HG03565 (cell line): ENCODE measurements at regions not wholly inside any gene's neighbourhood (a gene's known extent, or its start where the extent isn't known, plus 50 kb on each side); places are given as distances from the start of the nearest gene placed in this dataset.
"Not testable (repeated sequence)": the region's sequence is repeated elsewhere in the genome, so short reads cannot be mapped to it uniquely, and the experiment has no call there.

Experiments
- ATAC-seq: cut with Tn5 transposase; IDR thresholded peaks from one replicate; pipeline ENCODE4 v1.9.1; 2021; ENCODE audit warnings: mild to moderate bottlenecking, moderate library complexity; ENCODE audit not compliant: unreplicated experiment

GRCh38 chr16:61195006-61195405, 841.2 kb downstream of the CDH8 start:
- ATAC-seq = no peak

- ATAC-seq = no peak
These were observed 841.7 kb downstream of the CDH8 start for GRCh38 chr16:61194573-61194972.

- no peak for ATAC-seq
These were observed 853.8 kb downstream of the CDH8 start for GRCh38 chr16:61182391-61182790.

GRCh38 chr16:61181982-61182381, 854.3 kb downstream of the CDH8 start:
- ATAC-seq = no peak

- ATAC-seq = no peak
These were observed 856.7 kb downstream of the CDH8 start for GRCh38 chr16:61179561-61179960.

GRCh38 chr16:61165797-61166196, 870.4 kb downstream of the CDH8 start:
- no peak for ATAC-seq

- no peak for ATAC-seq
These were observed 885.9 kb downstream of the CDH8 start for GRCh38 chr16:61150351-61150750.

GRCh38 chr16:61149709-61150108, 886.5 kb downstream of the CDH8 start:
- ATAC-seq = no peak

- no peak for ATAC-seq
These were observed 887.3 kb downstream of the CDH8 start for GRCh38 chr16:61148930-61149329.

GRCh38 chr16:61146429-61146828, 889.8 kb downstream of the CDH8 start:
- no peak for ATAC-seq

GRCh38 chr16:61131447-61131846, 904.8 kb downstream of the CDH8 start:
- ATAC-seq = no peak

GRCh38 chr16:61128545-61129323, 907.5 kb downstream of the CDH8 start:
- no peak for ATAC-seq

- ATAC-seq = no peak
These were observed 930.7 kb downstream of the CDH8 start for GRCh38 chr16:61105544-61105943.

- ATAC-seq = no peak
These were observed 937.7 kb downstream of the CDH8 start for GRCh38 chr16:61098505-61098904.

- ATAC-seq = not testable (repeated sequence)
These were observed 944.9 kb downstream of the CDH8 start for GRCh38 chr16:61091300-61091699.

GRCh38 chr16:61083711-61084110, 952.5 kb downstream of the CDH8 start:
- ATAC-seq = no peak

- no peak for ATAC-seq
These were observed 961.9 kb downstream of the CDH8 start for GRCh38 chr16:61074324-61074723.

- ATAC-seq = no peak
These were observed 978.6 kb downstream of the CDH8 start for GRCh38 chr16:61057635-61058034.

GRCh38 chr16:61050547-61050946, 985.7 kb downstream of the CDH8 start:
- no peak for ATAC-seq

- ATAC-seq = no peak
These were observed 990.3 kb downstream of the CDH8 start for GRCh38 chr16:61045931-61046330.

GRCh38 chr16:61042737-61043136, 993.5 kb downstream of the CDH8 start:
- ATAC-seq = no peak

GRCh38 chr16:61030616-61031015, 1005.6 kb downstream of the CDH8 start:
- no peak for ATAC-seq
